Ovary (tissue), 7 donors: ENCODE measurements at regions not wholly inside any gene's neighbourhood (a gene's known extent, or its start where the extent isn't known, plus 50 kb on each side); places are given as distances from the start of the nearest gene placed in this dataset.

Experiments
- DNase-seq, 5 donors: peaks; one replicate each; pipeline ENCODE4 v3.0.0-alpha.2; 2019 to 2020
- H3K27ac ChIP-seq, 2 donors: fragments of 200-600 bp; one replicate each; pipeline versions ENCODE4 v1.5.1 to v1.8.0; 2019 to 2022
- H3K27me3 ChIP-seq: fragments of 200-600 bp; one replicate; pipeline ENCODE4 v1.8.0; 2022
- H3K36me3 ChIP-seq: fragments of 200-600 bp; sonication (generic); one replicate; pipeline ENCODE4 v1.5.1; 2019
- H3K4me1 ChIP-seq: one replicate; pipeline ENCODE4 v1.8.1; 2013; ENCODE audit warnings: mild to moderate bottlenecking, moderate library complexity; ENCODE audit not compliant: insufficient read depth
- H3K4me3 ChIP-seq: fragments of 200-600 bp; sonication (generic); one replicate; pipeline ENCODE4 v1.5.1; 2017
- H3K9me3 ChIP-seq, 2 donors: fragments of 200-600 bp in 1 of 2; sonication (generic) in 1 of 2; one replicate each; pipeline versions ENCODE4 v1.5.1 to v1.8.1; 2013 to 2019; ENCODE audit warnings: mild to moderate bottlenecking in 1 of 2, moderate library complexity in 1 of 2
- EP300 ChIP-seq: sonication (generic); formaldehyde crosslinking; IDR thresholded peaks from one replicate; pipeline ENCODE4 v1.6.1; 2017; ENCODE audit warnings: antibody characterized with exemption
- POLR2A ChIP-seq: fragments of 450-650 bp; IDR thresholded peaks from one replicate; pipeline ENCODE4 v1.6.1; 2017; ENCODE audit warnings: antibody characterized with exemption, mild to moderate bottlenecking, moderate library complexity
- WGBS, 3 donors: extraction: QIAGEN DNeasy Blood & Tissue Kit in 1 of 3; methylation state at CpG; one replicate each; pipeline versions ENCODE4 v1.1.5 to v1.1.7; 2013 to 2017; 5-methylcytosine and 5-hydroxymethylcytosine counted together
- intact Hi-C, 4 donors: fragments of 100-400 bp; cut with DNase I; formaldehyde crosslinking; loops; one replicate each; pipeline versions ENCODE4 v1.11.0 to v1.15.1; 2022 to 2023
- TF ChIP-seq, protein P1 (sequence below), 3 donors: fragments of 450-650 bp in 2 of 3; fragments of 200-600 bp in 1 of 3; IDR thresholded peaks; one replicate each; pipeline versions ENCODE4 v1.5.1 to v1.8.0; 2016 to 2022; ENCODE audit warnings: antibody characterized with exemption in 3 of 3, mild to moderate bottlenecking in 1 of 3
- donor health status: DM: no; HTN: no; CAD: no; lungs with moderate emphysema.
- donor health status: DM: no; HTN: no; CAD: no.
- donor health status: Bipolar disorder and iron deficiency.
- donor health status: DM: no; HTN: no; CAD: no.
- donor health status: DM: yes; HTN: yes; CAD: no.

- H3K4me3 ChIP-seq: no peak overlapping the region
- intact Hi-C loops: no loop called here
- no peaks in the 10 kb centered on the region for H3K27me3 ChIP-seq
- H3K36me3 ChIP-seq: no peaks in the 10 kb centered on the region
- no peaks in the 10 kb centered on the region for H3K9me3 ChIP-seq
- DNase-seq: no peak
- TF ChIP-seq EP300: no peak
- TF ChIP-seq POLR2A: no peak
- TF ChIP-seq, protein P1, sequence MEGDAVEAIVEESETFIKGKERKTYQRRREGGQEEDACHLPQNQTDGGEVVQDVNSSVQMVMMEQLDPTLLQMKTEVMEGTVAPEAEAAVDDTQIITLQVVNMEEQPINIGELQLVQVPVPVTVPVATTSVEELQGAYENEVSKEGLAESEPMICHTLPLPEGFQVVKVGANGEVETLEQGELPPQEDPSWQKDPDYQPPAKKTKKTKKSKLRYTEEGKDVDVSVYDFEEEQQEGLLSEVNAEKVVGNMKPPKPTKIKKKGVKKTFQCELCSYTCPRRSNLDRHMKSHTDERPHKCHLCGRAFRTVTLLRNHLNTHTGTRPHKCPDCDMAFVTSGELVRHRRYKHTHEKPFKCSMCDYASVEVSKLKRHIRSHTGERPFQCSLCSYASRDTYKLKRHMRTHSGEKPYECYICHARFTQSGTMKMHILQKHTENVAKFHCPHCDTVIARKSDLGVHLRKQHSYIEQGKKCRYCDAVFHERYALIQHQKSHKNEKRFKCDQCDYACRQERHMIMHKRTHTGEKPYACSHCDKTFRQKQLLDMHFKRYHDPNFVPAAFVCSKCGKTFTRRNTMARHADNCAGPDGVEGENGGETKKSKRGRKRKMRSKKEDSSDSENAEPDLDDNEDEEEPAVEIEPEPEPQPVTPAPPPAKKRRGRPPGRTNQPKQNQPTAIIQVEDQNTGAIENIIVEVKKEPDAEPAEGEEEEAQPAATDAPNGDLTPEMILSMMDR (IDR thresholded peaks at IDR 0.05): no peak
- H3K4me1 ChIP-seq: no peaks in the 10 kb centered on the region
- no peak overlapping the region for H3K27ac ChIP-seq
- WGBS, 3 donors: 77 to 91% (median 83%) methylated on average over 4 of the region's 4 CpGs
Measured at GRCh38 chr16:51919736-51920135, 627.2 kb downstream of the TOX3 start.

DNA sequence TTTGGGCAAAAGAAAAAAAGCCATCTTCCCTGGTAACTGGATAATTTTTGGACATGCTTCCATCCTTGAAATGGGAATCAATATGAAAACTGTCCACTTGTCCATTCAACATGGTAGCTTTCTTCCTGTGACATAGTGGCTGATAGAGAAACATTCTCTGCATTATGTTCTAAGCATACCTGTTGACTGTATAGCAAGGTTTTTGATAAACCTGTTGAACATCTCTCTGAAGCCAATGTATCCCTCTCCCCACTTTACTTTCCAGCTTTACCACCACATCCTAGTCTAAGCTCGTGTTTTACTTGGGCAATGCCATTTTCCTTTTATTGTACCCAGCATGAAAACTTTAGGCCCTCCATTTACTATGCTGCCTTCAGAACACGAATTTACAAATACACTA, 630.1 kb downstream of the TOX3 start:
- H3K36me3 ChIP-seq: no peaks in the 10 kb centered on the region
- TF ChIP-seq EP300 (no peak), POLR2A (no peak)
- TF ChIP-seq, protein P1 (IDR thresholded peaks at IDR 0.05): no peak
- no peak overlapping the region for H3K4me3 ChIP-seq
- no peaks in the 10 kb centered on the region for H3K9me3 ChIP-seq
- no peaks in the 10 kb centered on the region for H3K27me3 ChIP-seq
- 79 to 86% (median 84%) methylated on average over 2 of the region's 2 CpGs for WGBS, 3 donors
- no peak overlapping the region for H3K27ac ChIP-seq
- H3K4me1 ChIP-seq: no peaks in the 10 kb centered on the region
- no peak for DNase-seq
- intact Hi-C loops: no loop called here

GRCh38 chr16:51916231-51916630, 630.7 kb downstream of the TOX3 start:
- TF ChIP-seq, protein P1 (IDR thresholded peaks at IDR 0.05): no peak
- TF ChIP-seq EP300: no peak
- no peak for TF ChIP-seq POLR2A
- Histone ChIP-seq H3K4me1 (no peaks in the 10 kb centered on the region), H3K36me3 (no peaks in the 10 kb centered on the region), H3K9me3 (no peaks in the 10 kb centered on the region), H3K4me3 (no peak overlapping the region), H3K27me3 (no peaks in the 10 kb centered on the region), H3K27ac (no peak overlapping the region)
- 11 to 23% (median 16%) methylated on average over 4 of the region's 4 CpGs for WGBS, 3 donors
- DNase-seq: no peak
- intact Hi-C loops: no loop called here

DNA sequence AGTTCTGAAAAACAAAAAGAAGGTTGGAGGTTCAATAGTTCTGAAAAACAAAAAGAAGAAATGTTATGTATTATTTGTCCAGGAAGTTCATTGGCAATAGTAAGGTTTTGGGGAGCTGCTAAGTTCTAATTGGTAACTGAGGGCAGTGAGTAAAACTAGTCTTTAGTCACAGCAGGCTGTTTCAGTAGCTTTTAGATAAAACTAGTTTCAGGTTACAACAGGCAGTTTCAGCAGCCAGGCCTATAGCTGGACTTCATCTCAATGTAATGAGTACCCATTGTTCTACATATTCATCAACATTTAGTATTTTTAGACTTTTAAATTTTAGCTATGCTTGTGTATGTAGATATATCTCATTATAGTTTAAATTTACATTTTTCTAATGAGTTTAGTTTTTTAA, 639.3 kb downstream of the TOX3 start:
- H3K27me3 ChIP-seq: no peaks in the 10 kb centered on the region
- no peak overlapping the region for H3K27ac ChIP-seq
- intact Hi-C loops: no loop called here
- H3K36me3 ChIP-seq: no peaks in the 10 kb centered on the region
- H3K9me3 ChIP-seq: no peaks in the 10 kb centered on the region
- H3K4me1 ChIP-seq: no peaks in the 10 kb centered on the region
- DNase-seq: no peak
- H3K4me3 ChIP-seq: no peak overlapping the region
- no peak for TF ChIP-seq EP300
- TF ChIP-seq POLR2A: no peak
- TF ChIP-seq, protein P1 (IDR thresholded peaks at IDR 0.05): no peak
